Chondrocyte (in vitro differentiated cells): ENCODE measurements at regions not wholly inside any gene's neighbourhood (a gene's known extent, or its start where the extent isn't known, plus 50 kb on each side); places are given as distances from the start of the nearest gene placed in this dataset.

Experiments used
- DNase-seq: peaks from one replicate; pipeline ENCODE4 v3.0.0; 2021; ENCODE audit warnings: mixed read lengths, low spot score
- H3K27ac Mint-ChIP-seq: one replicate; pipeline ENCODE4 v1.8.0; 2021; ENCODE audit warnings: mild to moderate bottlenecking, moderate library complexity, mixed read lengths; ENCODE audit not compliant: unreplicated experiment
- H3K27me3 Mint-ChIP-seq: 2 replicates; pipeline ENCODE4 v1.8.0; 2021; ENCODE audit warnings: low read depth, mixed read lengths
- H3K36me3 Mint-ChIP-seq: 2 replicates; pipeline ENCODE4 v1.8.0; 2021; ENCODE audit warnings: low read depth, mixed read lengths
- H3K4me1 Mint-ChIP-seq: 2 replicates; pipeline ENCODE4 v1.8.0; 2021; ENCODE audit warnings: low read depth, mild to moderate bottlenecking, mixed read lengths
- H3K4me3 Mint-ChIP-seq: one replicate; pipeline ENCODE4 v1.8.0; 2021; ENCODE audit warnings: mild to moderate bottlenecking, moderate library complexity, mixed read lengths; ENCODE audit not compliant: unreplicated experiment
- H3K9me3 Mint-ChIP-seq: 2 replicates; pipeline ENCODE4 v1.8.0; 2021; ENCODE audit warnings: low read depth, mixed read lengths
- CTCF ChIP-seq: fragments of 200-600 bp; sonication (generic); IDR thresholded peaks from 2 replicates; pipeline ENCODE4 v1.5.0; 2021; ENCODE audit warnings: antibody characterized with exemption, mild to moderate bottlenecking, moderate library complexity

DNA sequence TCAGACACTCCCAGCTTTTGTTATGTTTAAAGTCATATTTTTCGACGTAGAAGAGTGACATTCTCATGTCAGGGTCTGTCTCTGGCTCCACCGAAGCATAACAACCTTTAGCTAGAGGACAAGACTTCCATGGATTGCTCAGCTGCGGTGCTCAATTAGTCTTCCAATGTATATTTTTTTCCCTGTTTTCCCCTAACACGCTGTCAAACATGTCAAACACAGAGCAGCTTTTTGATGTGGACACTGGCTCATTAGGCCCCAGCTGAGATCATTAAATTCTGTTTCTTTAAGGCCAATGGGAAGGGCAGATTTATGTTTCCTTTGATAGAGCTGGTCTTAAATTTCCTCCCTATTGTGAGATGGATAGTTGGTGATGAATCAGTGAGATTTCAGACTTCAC lies 525.4 kb downstream of the PIK3C3 start:
- Mint-ChIP-seq H3K9me3 (peaks cover 6% of the 10 kb centered on the region), H3K4me1 (no peaks in the 10 kb centered on the region), H3K36me3 (peaks cover 2% of the 10 kb centered on the region), H3K27ac (no peak overlapping the region), H3K4me3 (no peak overlapping the region), H3K27me3 (no peaks in the 10 kb centered on the region)
- TF ChIP-seq CTCF, result no peak
- no peak for DNase-seq

- Mint-ChIP-seq H3K27ac (no peak overlapping the region), H3K4me3 (no peak overlapping the region), H3K36me3 (peaks cover 4% of the 10 kb centered on the region), H3K4me1 (no peaks in the 10 kb centered on the region), H3K27me3 (no peaks in the 10 kb centered on the region), H3K9me3 (peaks cover 15% of the 10 kb centered on the region)
- TF ChIP-seq CTCF, result no peak
- DNase-seq, result no peak
Observed at GRCh38 chr18:42484648-42485047, 529.6 kb downstream of the PIK3C3 start.

DNA sequence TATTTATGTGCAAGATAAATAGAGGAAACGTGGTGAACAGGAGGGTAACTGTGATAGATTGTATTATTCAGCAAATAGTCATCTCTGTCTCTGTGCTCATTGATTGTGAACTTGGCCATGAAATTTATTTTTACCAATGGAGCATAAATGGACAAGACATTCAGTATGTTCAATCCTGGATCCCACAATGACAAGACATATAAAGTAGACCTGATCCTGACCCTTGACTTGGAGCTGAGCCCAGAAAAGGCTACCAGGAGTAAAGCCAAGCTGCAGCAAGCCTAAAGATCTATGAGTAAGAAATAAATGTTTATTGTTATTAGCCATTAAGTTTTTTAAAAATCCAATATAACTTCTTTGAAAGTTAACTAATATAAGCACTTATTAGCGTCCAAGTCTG lies 531.2 kb downstream of the PIK3C3 start:
- H3K27me3 Mint-ChIP-seq, result no peaks in the 10 kb centered on the region
- peaks cover 15% of the 10 kb centered on the region for H3K9me3 Mint-ChIP-seq
- no peak for TF ChIP-seq CTCF
- H3K4me1 Mint-ChIP-seq, result no peaks in the 10 kb centered on the region
- H3K4me3 Mint-ChIP-seq, result no peak overlapping the region
- no peak for DNase-seq
- H3K27ac Mint-ChIP-seq, result no peak overlapping the region
- peaks cover 4% of the 10 kb centered on the region for H3K36me3 Mint-ChIP-seq

- TF ChIP-seq CTCF, result no peak
- no peak for DNase-seq
Observed at GRCh38 chr18:42508683-42509296, 553.8 kb downstream of the PIK3C3 start.

DNA sequence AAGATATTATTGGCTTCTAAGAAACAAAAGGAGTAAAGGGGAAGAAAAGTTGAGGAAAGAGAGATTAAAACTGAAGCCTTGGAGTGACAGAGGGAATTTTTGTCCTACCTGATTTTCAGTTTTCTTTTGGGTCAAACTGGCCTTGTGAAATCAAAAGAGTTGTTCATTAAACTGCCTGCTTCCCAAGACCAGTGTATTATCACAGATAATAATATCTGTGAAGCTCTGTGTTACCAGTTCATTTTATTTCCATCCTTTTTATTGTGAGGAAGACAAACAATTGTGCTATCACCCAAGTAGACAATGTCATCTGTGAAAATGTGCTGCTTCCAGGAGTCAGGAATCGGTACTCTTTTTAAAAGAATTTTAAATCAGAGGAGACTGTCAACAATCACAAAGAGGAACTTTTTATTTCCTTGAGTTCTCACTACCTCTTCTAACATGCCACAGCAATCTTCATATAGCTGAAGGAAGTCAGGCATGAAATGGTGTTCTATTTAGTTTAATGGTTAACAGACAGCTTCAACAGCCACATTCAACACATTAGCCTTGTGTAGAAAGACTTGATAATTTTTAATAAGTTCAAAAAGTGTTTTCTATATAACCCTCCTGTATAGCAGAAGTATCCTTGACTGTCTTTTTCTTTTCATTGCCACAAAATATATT lies 554.8 kb downstream of the PIK3C3 start:
- Mint-ChIP-seq H3K36me3 (no peaks in the 10 kb centered on the region), H3K4me1 (peaks cover 8% of the 10 kb centered on the region), H3K27me3 (no peaks in the 10 kb centered on the region), H3K4me3 (no peak overlapping the region), H3K9me3 (no peaks in the 10 kb centered on the region), H3K27ac (no peak overlapping the region)
- TF ChIP-seq CTCF, result no peak
- DNase-seq, result no peak

More at GRCh38 chr18:42508683-42509296, 553.8 kb downstream of the PIK3C3 start:
- Mint-ChIP-seq H3K4me1 (peaks cover 5% of the 10 kb centered on the region), H3K27me3 (no peaks in the 10 kb centered on the region), H3K36me3 (no peaks in the 10 kb centered on the region), H3K9me3 (no peaks in the 10 kb centered on the region), H3K4me3 (no peak overlapping the region), H3K27ac (no peak overlapping the region)
